LHCN-M2 (cell line): ENCODE measurements at regions not wholly inside any gene's neighbourhood (a gene's known extent, or its start where the extent isn't known, plus 50 kb on each side); places are given as distances from the start of the nearest gene placed in this dataset.
"Not testable (repeated sequence)": the region's sequence is repeated elsewhere in the genome, so short reads cannot be mapped to it uniquely, and the experiment has no call there.

Experiments used
- DNase-seq: peaks from one replicate; pipeline ENCODE4 v3.0.0-alpha.2; 2012; ENCODE audit warnings: low read depth

GRCh38 chr20:51127713-51128112 lies 104.8 kb upstream of the KCNG1 start:
- no peak for DNase-seq

- no peak for DNase-seq
These were observed 103.4 kb upstream of the KCNG1 start for GRCh38 chr20:51126337-51126736.

- DNase-seq = no peak
These were observed 102.9 kb upstream of the KCNG1 start for GRCh38 chr20:51125780-51126179.

GRCh38 chr20:51125105-51125504 lies 102.2 kb upstream of the KCNG1 start:
- no peak for DNase-seq

- DNase-seq = not testable (repeated sequence)
These were observed 101.0 kb upstream of the KCNG1 start for GRCh38 chr20:51123887-51124286.

GRCh38 chr20:51122931-51123658 lies 100.2 kb upstream of the KCNG1 start:
- DNase-seq = no peak

GRCh38 chr20:51121901-51122412 lies 99.0 kb upstream of the KCNG1 start:
- peak; percentile 22 for DNase-seq

- no peak for DNase-seq
These were observed 98.4 kb upstream of the KCNG1 start for GRCh38 chr20:51121272-51121671.

- no peak for DNase-seq
These were observed 98.0 kb upstream of the KCNG1 start for GRCh38 chr20:51120868-51121267.

- no peak for DNase-seq
These were observed 97.5 kb upstream of the KCNG1 start for GRCh38 chr20:51120438-51120837.

GRCh38 chr20:51119914-51120313 lies 97.0 kb upstream of the KCNG1 start:
- DNase-seq = no peak

GRCh38 chr20:51118985-51119527 lies 96.1 kb upstream of the KCNG1 start:
- DNase-seq = no peak

GRCh38 chr20:51118216-51118615 lies 95.3 kb upstream of the KCNG1 start:
- DNase-seq = no peak

GRCh38 chr20:51116765-51117686 lies 94.1 kb upstream of the KCNG1 start:
- DNase-seq = no peak

GRCh38 chr20:51111290-51111689 lies 88.4 kb upstream of the KCNG1 start:
- no peak for DNase-seq

- no peak for DNase-seq
These were observed 85.9 kb upstream of the KCNG1 start for GRCh38 chr20:51108638-51109363.

- no peak for DNase-seq
These were observed 83.1 kb upstream of the KCNG1 start for GRCh38 chr20:51106011-51106410.

GRCh38 chr20:51104960-51105920 lies 82.3 kb upstream of the KCNG1 start:
- DNase-seq = no peak

- DNase-seq = no peak
These were observed 77.7 kb upstream of the KCNG1 start for GRCh38 chr20:51100617-51101016.

- DNase-seq = no peak
These were observed 75.4 kb upstream of the KCNG1 start for GRCh38 chr20:51098284-51098810.
